ENCODE measurements at regions not wholly inside any gene's neighbourhood (a gene's known extent, or its start where the extent isn't known, plus 50 kb on each side); places are given as distances from the start of the nearest gene placed in this dataset.

DNA sequence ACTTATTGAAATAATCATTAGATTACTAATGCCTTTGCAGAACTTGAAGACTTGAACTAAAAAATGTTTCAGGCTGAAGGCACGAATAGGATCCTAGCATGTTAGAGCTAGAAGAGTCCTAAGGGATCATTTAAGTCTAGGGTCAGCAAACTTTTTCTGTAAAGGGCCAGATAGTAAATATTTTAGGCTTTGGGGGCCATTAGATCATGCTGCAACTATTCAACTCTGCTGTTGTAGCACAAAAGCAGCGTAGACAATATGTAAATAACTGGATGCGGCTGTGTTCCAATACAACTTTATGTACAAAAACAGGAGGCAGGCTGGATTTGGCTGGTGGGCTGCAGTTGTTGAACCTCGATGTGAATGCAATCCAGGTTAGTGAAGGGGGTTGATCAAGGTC, 221.7 kb downstream of the ATP23 start:
- H3K4me3 ChIP-seq (ENCODE audit: low read depth, low read length): no peak overlapping the region
- H3K79me2 ChIP-seq (ENCODE audit: control insufficient read depth, insufficient read depth, low read length, unreplicated experiment): no peaks in the 10 kb centered on the region
- H3K27ac ChIP-seq (ENCODE audit: low read depth, low read length): no peak overlapping the region
- no peaks in the 10 kb centered on the region for H3K36me3 ChIP-seq (ENCODE audit: insufficient read depth, low read length)
- peaks cover 27% of the 10 kb centered on the region for H3K27me3 ChIP-seq (ENCODE audit: insufficient read depth, low read length)
- H2AFZ ChIP-seq (ENCODE audit: low read length, unreplicated experiment): no peak overlapping the region
- H3K4me1 ChIP-seq (ENCODE audit: control insufficient read depth, insufficient read depth, low read length, unreplicated experiment): no peaks in the 10 kb centered on the region

DNA sequence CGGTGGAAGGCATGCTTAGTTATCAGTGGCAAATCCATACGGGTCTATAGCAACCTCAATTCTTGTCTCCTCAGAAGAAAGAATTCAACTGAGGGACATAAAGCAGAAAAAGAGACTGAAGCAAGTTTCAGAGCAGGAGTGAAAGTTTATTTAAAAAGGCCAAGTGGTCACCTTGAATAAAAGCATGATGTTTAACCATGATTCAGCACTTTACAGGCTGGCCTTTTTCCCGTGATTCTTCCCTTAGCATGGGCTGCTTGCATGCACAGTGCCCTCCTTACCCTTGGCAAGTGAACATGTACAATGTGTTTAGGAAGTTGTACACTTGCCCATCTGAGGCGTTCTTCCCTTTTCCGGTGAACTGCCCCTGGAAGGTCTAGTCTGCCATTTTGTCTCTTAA, 225.3 kb downstream of the ATP23 start:
- Histone ChIP-seq H3K27me3 (ENCODE audit: insufficient read depth, low read length) (peaks cover 12% of the 10 kb centered on the region), H3K4me1 (ENCODE audit: control insufficient read depth, insufficient read depth, low read length, unreplicated experiment) (no peaks in the 10 kb centered on the region), H2AFZ (ENCODE audit: low read length, unreplicated experiment) (no peak overlapping the region), H3K4me3 (ENCODE audit: low read depth, low read length) (no peak overlapping the region), H3K79me2 (ENCODE audit: control insufficient read depth, insufficient read depth, low read length, unreplicated experiment) (no peaks in the 10 kb centered on the region), H3K27ac (ENCODE audit: low read depth, low read length) (no peak overlapping the region), H3K36me3 (ENCODE audit: insufficient read depth, low read length) (no peaks in the 10 kb centered on the region)

DNA sequence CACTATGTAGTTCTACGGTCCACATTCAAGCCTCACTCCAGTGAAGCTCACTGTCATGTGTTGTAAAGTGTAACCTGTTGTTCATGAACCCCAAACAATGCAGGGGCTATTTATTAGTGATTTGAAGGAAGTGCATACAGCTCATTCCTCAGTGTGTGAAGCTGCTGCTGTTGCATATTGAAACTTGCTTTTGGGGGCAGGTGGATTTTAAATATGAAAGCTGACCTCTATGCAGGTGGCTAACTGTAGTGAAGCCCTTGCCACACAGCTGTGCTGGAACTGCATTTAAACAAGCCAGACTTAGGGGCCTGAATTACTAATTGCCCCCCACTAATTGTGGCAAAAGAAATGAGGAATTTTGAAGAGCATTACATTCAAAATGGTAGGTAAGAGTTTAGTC, 226.3 kb downstream of the ATP23 start:
- H3K27ac ChIP-seq (ENCODE audit: low read depth, low read length): no peak overlapping the region
- H2AFZ ChIP-seq (ENCODE audit: low read length, unreplicated experiment): no peak overlapping the region
- H3K36me3 ChIP-seq (ENCODE audit: insufficient read depth, low read length): no peaks in the 10 kb centered on the region
- no peaks in the 10 kb centered on the region for H3K79me2 ChIP-seq (ENCODE audit: control insufficient read depth, insufficient read depth, low read length, unreplicated experiment)
- peaks cover 10% of the 10 kb centered on the region; the same call in 1 of the 2 replicates for H3K27me3 ChIP-seq (ENCODE audit: insufficient read depth, low read length)
- H3K4me3 ChIP-seq (ENCODE audit: low read depth, low read length): no peak overlapping the region
- no peaks in the 10 kb centered on the region for H3K4me1 ChIP-seq (ENCODE audit: control insufficient read depth, insufficient read depth, low read length, unreplicated experiment)

DNA sequence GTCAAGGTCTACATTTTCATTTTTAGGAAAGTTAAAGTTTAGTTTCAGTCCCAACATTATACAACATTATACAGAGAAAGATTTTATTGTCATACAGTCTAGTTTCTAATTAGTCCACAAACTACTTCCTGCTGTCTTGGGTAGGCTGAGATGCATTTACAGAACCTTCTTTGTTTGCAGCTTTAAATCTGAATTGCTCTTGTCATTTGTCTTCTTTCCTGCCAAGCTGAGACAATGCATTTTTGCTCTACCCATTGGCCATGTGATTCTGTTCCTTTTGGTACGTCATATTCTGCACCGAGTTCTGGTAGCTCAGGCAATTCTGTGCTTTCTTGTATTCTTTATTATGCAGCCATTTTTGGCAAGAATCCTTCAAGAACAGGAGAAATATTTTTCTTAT, 228.5 kb downstream of the ATP23 start:
- H3K4me3 ChIP-seq (ENCODE audit: low read depth, low read length): no peak overlapping the region
- no peak overlapping the region for H2AFZ ChIP-seq (ENCODE audit: low read length, unreplicated experiment)
- no peaks in the 10 kb centered on the region for H3K4me1 ChIP-seq (ENCODE audit: control insufficient read depth, insufficient read depth, low read length, unreplicated experiment)
- H3K79me2 ChIP-seq (ENCODE audit: control insufficient read depth, insufficient read depth, low read length, unreplicated experiment): no peaks in the 10 kb centered on the region
- no peak overlapping the region for H3K27ac ChIP-seq (ENCODE audit: low read depth, low read length)
- H3K36me3 ChIP-seq (ENCODE audit: insufficient read depth, low read length): no peaks in the 10 kb centered on the region
- peaks cover 4% of the 10 kb centered on the region; the same call in 1 of the 2 replicates for H3K27me3 ChIP-seq (ENCODE audit: insufficient read depth, low read length)

DNA sequence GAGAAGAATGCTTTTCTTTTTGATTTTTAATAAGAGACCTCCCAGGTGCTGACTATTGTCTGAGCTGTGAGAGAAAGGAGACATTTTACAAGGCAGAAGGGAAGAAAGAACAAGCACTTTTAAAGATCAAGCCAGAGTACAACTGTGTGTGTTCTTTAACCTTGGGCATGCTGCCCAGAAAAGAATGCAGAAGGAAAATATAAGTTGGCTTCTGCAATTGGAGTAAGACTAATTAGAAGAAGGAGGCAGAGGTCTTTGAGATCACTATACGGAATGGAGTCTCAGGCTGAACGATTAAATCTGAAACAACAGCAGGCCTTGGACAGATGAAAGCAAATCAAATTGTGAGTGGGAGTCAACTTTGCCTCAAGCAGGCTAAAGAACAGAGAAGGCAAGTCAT, 230.5 kb downstream of the ATP23 start:
- Histone ChIP-seq H3K36me3 (ENCODE audit: insufficient read depth, low read length) (no peaks in the 10 kb centered on the region), H3K4me1 (ENCODE audit: control insufficient read depth, insufficient read depth, low read length, unreplicated experiment) (no peaks in the 10 kb centered on the region)

DNA sequence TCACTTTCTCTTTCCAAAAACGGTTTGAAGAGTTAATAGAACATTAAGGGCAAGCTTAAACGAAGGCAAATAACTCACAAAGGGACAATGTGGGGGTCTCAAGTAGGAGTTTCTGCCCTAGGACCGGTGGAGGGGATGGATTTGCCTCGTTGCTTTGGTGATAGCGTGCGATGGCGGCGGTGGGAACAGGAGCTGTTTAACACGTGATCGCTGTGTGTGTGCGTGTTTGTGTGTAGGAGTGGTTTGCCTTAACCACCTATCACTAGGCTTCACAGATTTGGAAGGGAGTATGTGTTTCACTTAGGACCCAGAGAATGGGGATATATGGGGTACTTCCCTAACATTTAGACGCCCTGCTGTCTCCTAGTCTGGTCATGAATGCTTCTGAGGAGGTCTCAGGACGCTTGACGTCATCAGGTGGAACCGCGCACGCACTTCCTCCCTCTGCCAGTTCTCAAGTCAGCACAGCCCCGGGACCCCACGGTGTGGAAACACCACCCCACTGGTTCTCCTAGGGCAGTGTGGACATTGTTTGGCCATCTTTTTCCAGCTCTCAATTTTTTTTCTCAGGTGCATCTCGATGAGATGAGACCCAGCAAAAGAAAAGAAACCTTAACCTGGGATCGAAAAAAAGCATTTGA, 231.2 kb downstream of the ATP23 start:
- Histone ChIP-seq H3K27ac (ENCODE audit: low read depth, low read length) (no peak overlapping the region), H3K79me2 (ENCODE audit: control insufficient read depth, insufficient read depth, low read length, unreplicated experiment) (no peaks in the 10 kb centered on the region), H2AFZ (ENCODE audit: low read length, unreplicated experiment) (no peak overlapping the region), H3K27me3 (ENCODE audit: insufficient read depth, low read length) (no peaks in the 10 kb centered on the region), H3K4me3 (ENCODE audit: low read depth, low read length) (no peak overlapping the region), H3K36me3 (ENCODE audit: insufficient read depth, low read length) (no peaks in the 10 kb centered on the region), H3K4me1 (ENCODE audit: control insufficient read depth, insufficient read depth, low read length, unreplicated experiment) (no peaks in the 10 kb centered on the region)

More for the DNA sequence above, 230.5 kb downstream of the ATP23 start:
- no peaks in the 10 kb centered on the region for H3K27me3 ChIP-seq (ENCODE audit: insufficient read depth, low read length)
- H3K27ac ChIP-seq (ENCODE audit: low read depth, low read length): no peak overlapping the region
- H2AFZ ChIP-seq (ENCODE audit: low read length, unreplicated experiment): no peak overlapping the region
- H3K4me3 ChIP-seq (ENCODE audit: low read depth, low read length): no peak overlapping the region
- H3K79me2 ChIP-seq (ENCODE audit: control insufficient read depth, insufficient read depth, low read length, unreplicated experiment): no peaks in the 10 kb centered on the region

DNA sequence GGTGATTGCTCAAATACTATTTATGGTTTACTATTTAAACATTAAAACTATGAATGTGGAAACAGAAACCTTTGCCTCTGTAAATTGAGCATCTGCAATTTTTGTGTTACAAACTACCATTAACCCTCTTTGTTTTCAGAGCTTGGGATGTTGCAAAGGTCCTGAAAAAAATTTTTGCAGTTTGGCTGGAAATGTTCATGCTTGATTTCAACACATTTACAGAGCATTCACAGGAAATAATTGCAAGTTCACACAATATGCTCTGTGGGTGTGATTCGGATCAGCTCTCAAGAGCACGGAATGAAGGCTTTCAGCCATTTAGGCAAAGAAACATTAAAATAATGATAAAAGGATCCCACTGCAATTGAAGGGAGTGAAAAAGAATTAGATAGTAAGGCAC, 232.9 kb downstream of the ATP23 start:
- H2AFZ ChIP-seq (ENCODE audit: low read length, unreplicated experiment): no peak overlapping the region
- no peak overlapping the region for H3K27ac ChIP-seq (ENCODE audit: low read depth, low read length)
- no peak overlapping the region for H3K4me3 ChIP-seq (ENCODE audit: low read depth, low read length)
- 0 out of 2 replicates have a peak, but pooled peaks cover 3% of the 10 kb centered on the region for H3K27me3 ChIP-seq (ENCODE audit: insufficient read depth, low read length)
- H3K79me2 ChIP-seq (ENCODE audit: control insufficient read depth, insufficient read depth, low read length, unreplicated experiment): no peaks in the 10 kb centered on the region
- H3K36me3 ChIP-seq (ENCODE audit: insufficient read depth, low read length): no peaks in the 10 kb centered on the region
- H3K4me1 ChIP-seq (ENCODE audit: control insufficient read depth, insufficient read depth, low read length, unreplicated experiment): no peaks in the 10 kb centered on the region

DNA sequence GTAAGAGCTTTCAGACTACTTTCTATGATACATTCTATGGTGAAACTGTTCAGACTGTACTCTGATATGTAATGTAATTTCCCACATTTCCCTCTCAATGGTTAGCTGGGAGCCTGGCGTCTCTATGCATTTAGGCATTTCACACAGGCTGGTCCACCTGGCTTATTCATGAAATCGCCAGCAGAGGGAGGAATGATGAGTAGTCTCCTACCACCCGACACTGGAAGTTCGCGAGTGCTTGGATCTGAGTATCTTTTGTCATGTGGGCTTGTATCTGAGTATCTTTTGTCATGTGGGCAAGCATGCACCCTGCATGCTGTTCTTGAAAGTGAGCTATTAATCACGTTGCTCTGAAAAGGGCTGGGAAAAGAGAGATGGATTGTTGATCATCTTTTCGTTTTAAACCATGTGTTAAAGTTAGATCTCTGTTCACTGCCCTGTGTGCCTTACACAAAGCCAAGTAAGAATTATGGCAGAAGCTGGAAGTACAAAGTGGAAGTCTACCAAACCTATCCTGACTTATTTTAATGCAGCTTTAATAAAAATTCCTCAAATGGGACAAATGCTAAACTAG, 235.0 kb downstream of the ATP23 start:
- Histone ChIP-seq H2AFZ (ENCODE audit: low read length, unreplicated experiment) (no peak overlapping the region), H3K36me3 (ENCODE audit: insufficient read depth, low read length) (no peaks in the 10 kb centered on the region), H3K27me3 (ENCODE audit: insufficient read depth, low read length) (0 out of 2 replicates have a peak, but pooled peaks cover 3% of the 10 kb centered on the region), H3K27ac (ENCODE audit: low read depth, low read length) (no peak overlapping the region), H3K4me1 (ENCODE audit: control insufficient read depth, insufficient read depth, low read length, unreplicated experiment) (no peaks in the 10 kb centered on the region), H3K4me3 (ENCODE audit: low read depth, low read length) (no peak overlapping the region), H3K79me2 (ENCODE audit: control insufficient read depth, insufficient read depth, low read length, unreplicated experiment) (no peaks in the 10 kb centered on the region)

DNA sequence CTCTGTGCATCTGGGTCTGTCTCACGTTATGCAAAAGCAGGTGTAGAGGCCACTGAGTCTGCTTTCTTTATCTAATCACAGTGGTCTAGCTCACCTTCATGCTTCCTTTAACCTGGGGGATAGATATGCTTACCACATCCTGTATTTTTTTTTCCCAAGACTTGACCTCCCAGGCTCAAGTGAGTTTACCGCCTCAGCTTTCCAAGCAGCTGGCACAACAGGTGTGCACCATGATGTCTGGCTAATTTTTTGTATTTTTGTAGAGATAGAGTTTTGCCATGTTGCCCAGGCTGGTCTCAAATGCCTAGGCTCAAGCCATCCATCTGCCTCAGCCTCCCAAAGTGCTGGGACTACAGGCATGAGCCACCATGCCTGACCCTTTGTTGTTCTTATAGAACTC, 236.0 kb downstream of the ATP23 start:
- Histone ChIP-seq H3K4me1 (ENCODE audit: control insufficient read depth, insufficient read depth, low read length, unreplicated experiment) (no peaks in the 10 kb centered on the region), H2AFZ (ENCODE audit: low read length, unreplicated experiment) (no peak overlapping the region), H3K79me2 (ENCODE audit: control insufficient read depth, insufficient read depth, low read length, unreplicated experiment) (no peaks in the 10 kb centered on the region), H3K27me3 (ENCODE audit: insufficient read depth, low read length) (peaks cover 7% of the 10 kb centered on the region), H3K36me3 (ENCODE audit: insufficient read depth, low read length) (no peaks in the 10 kb centered on the region), H3K4me3 (ENCODE audit: low read depth, low read length) (no peak overlapping the region), H3K27ac (ENCODE audit: low read depth, low read length) (no peak overlapping the region)

DNA sequence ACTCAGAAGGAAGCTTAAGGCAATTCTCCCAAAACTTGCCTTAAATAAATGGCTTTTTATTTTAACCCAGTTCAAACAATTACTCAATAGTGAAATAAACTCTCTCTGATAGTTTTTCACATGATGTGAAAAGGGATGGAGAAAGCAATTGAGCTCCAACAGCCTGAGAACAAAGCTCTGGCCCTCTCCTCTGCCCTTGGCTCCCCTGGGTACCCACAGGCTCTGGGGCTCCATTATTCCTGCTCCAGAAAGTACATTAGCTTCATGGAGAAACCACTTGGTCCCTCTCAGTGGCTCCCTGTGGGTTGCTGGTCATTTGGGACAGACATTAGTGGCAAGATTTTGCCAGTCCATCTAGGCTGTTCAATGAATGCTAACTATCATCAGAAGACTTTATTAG, 242.8 kb downstream of the ATP23 start:
- Histone ChIP-seq H3K27me3 (ENCODE audit: insufficient read depth, low read length) (peaks cover 11% of the 10 kb centered on the region), H3K4me3 (ENCODE audit: low read depth, low read length) (no peak overlapping the region), H2AFZ (ENCODE audit: low read length, unreplicated experiment) (no peak overlapping the region), H3K27ac (ENCODE audit: low read depth, low read length) (no peak overlapping the region), H3K79me2 (ENCODE audit: control insufficient read depth, insufficient read depth, low read length, unreplicated experiment) (no peaks in the 10 kb centered on the region), H3K36me3 (ENCODE audit: insufficient read depth, low read length) (no peaks in the 10 kb centered on the region), H3K4me1 (ENCODE audit: control insufficient read depth, insufficient read depth, low read length, unreplicated experiment) (no peaks in the 10 kb centered on the region)

DNA sequence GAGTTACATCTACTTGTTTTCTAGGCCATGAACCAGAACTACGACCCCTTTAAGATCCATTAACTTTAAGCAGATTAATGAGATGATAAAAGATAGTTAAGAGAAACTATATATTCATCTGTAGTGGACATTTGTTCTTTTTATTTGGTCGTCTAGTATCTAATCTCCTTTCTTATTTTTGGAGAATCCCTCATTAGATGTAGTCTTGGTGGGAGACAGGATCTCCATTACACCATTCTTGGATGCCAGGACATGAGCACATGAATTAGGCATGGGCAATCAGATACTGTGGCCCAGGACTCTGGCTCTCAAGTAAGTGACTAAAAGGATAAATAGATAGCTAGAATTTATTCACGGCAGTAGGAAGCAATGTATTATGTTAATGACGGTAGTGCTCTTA, 245.0 kb downstream of the ATP23 start:
- Histone ChIP-seq H3K79me2 (ENCODE audit: control insufficient read depth, insufficient read depth, low read length, unreplicated experiment) (no peaks in the 10 kb centered on the region), H3K27me3 (ENCODE audit: insufficient read depth, low read length) (peaks cover 11% of the 10 kb centered on the region), H3K36me3 (ENCODE audit: insufficient read depth, low read length) (no peaks in the 10 kb centered on the region), H3K4me1 (ENCODE audit: control insufficient read depth, insufficient read depth, low read length, unreplicated experiment) (no peaks in the 10 kb centered on the region), H3K27ac (ENCODE audit: low read depth, low read length) (no peak overlapping the region), H2AFZ (ENCODE audit: low read length, unreplicated experiment) (no peak overlapping the region), H3K4me3 (ENCODE audit: low read depth, low read length) (no peak overlapping the region)
